ENCODE measurements at regions not wholly inside any gene's neighbourhood (a gene's known extent, or its start where the extent isn't known, plus 50 kb on each side); places are given as distances from the start of the nearest gene placed in this dataset.

GRCh38 chr3:8112587-8112986 lies 389.0 kb upstream of the LMCD1 start:
- TF ChIP-seq CTCF (IDR thresholded peaks at IDR 0.05; ENCODE audit: low read depth, low read length, poor library complexity, severe bottlenecking) = no peak
- no peak for TF ChIP-seq EZH2phosphoT487 (IDR thresholded peaks at IDR 0.05; ENCODE audit: borderline replicate concordance, low read length)

All from DOHH2 (cell line).